Liver (tissue), 8 donors: ENCODE measurements at regions not wholly inside any gene's neighbourhood (a gene's known extent, or its start where the extent isn't known, plus 50 kb on each side); places are given as distances from the start of the nearest gene placed in this dataset.

ENCODE experiments used
- DNase-seq: peaks from one replicate; pipeline ENCODE4 v3.0.0-alpha.2; 2017; ENCODE audit warnings: low spot score
- H3K27ac ChIP-seq, 2 donors: one replicate each; pipeline ENCODE4 v1.7.0; 2013; ENCODE audit warnings: inconsistent platforms in 2 of 2, low read length in 2 of 2, control low read depth in 1 of 2, low read depth in 1 of 2, mild to moderate bottlenecking in 1 of 2
- H3K27me3 ChIP-seq, 4 donors: one replicate each; pipeline versions ENCODE4 v1.6.1 to v1.7.0; 2013; ENCODE audit warnings: low read length in 3 of 4, inconsistent platforms in 1 of 4, mild to moderate bottlenecking in 1 of 4, moderate library complexity in 1 of 4; ENCODE audit not compliant: control insufficient read depth in 4 of 4, insufficient read depth in 4 of 4
- H3K36me3 ChIP-seq, 4 donors: one replicate each; pipeline versions ENCODE4 v1.6.1 to v1.7.0; 2013; ENCODE audit warnings: low read length in 3 of 4, mild to moderate bottlenecking in 3 of 4, low read depth in 1 of 4, moderate library complexity in 1 of 4; ENCODE audit not compliant: control insufficient read depth in 4 of 4, insufficient read depth in 3 of 4
- H3K4me1 ChIP-seq, 4 donors: one replicate each; pipeline versions ENCODE4 v1.6.1 to v1.7.0; 2013; ENCODE audit warnings: low read length in 3 of 4, mild to moderate bottlenecking in 3 of 4, moderate library complexity in 1 of 4; ENCODE audit not compliant: control insufficient read depth in 4 of 4, insufficient read depth in 4 of 4
- H3K4me3 ChIP-seq, 3 donors: one replicate each; pipeline versions ENCODE4 v1.6.1 to v1.7.0; 2013; ENCODE audit warnings: low read length in 3 of 3, control low read depth in 1 of 3, low read depth in 1 of 3, mild to moderate bottlenecking in 1 of 3
- H3K9ac ChIP-seq, 2 donors: one replicate each; pipeline ENCODE4 v1.7.0; 2013; ENCODE audit warnings: low read length in 2 of 2, mild to moderate bottlenecking in 2 of 2, moderate library complexity in 2 of 2, control low read depth in 1 of 2, low read depth in 1 of 2
- H3K9me3 ChIP-seq, 4 donors: one replicate each; pipeline versions ENCODE4 v1.6.1 to v1.7.0; 2013; ENCODE audit warnings: low read length in 3 of 4; ENCODE audit not compliant: control insufficient read depth in 4 of 4
- ATF3 ChIP-seq: IDR thresholded peaks from 2 replicates; pipeline ENCODE4 v1.6.1; 2016; ENCODE audit warnings: antibody characterized with exemption
- CTCF ChIP-seq: fragments of 150-350 bp; IDR thresholded peaks from 2 replicates; pipeline ENCODE4 v1.5.1; 2017; ENCODE audit warnings: improper control_type of control experiment, low read depth, low read length; ENCODE audit not compliant: missing input control
- EGR1 ChIP-seq, 2 donors: IDR thresholded peaks; 2 replicates each; pipeline ENCODE4 v1.6.1; 2016 to 2018; ENCODE audit warnings: antibody characterized with exemption in 2 of 2, low read depth in 2 of 2
- FOXA1 ChIP-seq: IDR thresholded peaks from 2 replicates; pipeline ENCODE4 v1.6.1; 2016; ENCODE audit warnings: antibody characterized with exemption
- GABPA ChIP-seq, 2 donors: IDR thresholded peaks in 1 of 2; conservative IDR thresholded peaks in 1 of 2; 2 replicates each; pipeline ENCODE4 v1.6.1; 2016; ENCODE audit warnings: antibody characterized with exemption in 2 of 2, mild to moderate bottlenecking in 1 of 2, moderate library complexity in 1 of 2
- JUND ChIP-seq, 2 donors: IDR thresholded peaks; 2 replicates each; pipeline ENCODE4 v1.6.1; 2016; ENCODE audit warnings: antibody characterized with exemption in 2 of 2
- NR2F2 ChIP-seq: IDR thresholded peaks from 2 replicates; pipeline ENCODE4 v1.6.1; 2016; ENCODE audit warnings: antibody characterized with exemption
- RAD21 ChIP-seq, 2 donors: IDR thresholded peaks; 2 replicates each; pipeline ENCODE4 v1.6.1; 2016; ENCODE audit warnings: antibody characterized with exemption in 2 of 2, mild to moderate bottlenecking in 2 of 2
- SP1 ChIP-seq: IDR thresholded peaks from 2 replicates; pipeline ENCODE4 v1.6.1; 2018; ENCODE audit warnings: antibody characterized with exemption, mild to moderate bottlenecking
- TAF1 ChIP-seq: conservative IDR thresholded peaks from 2 replicates; pipeline ENCODE4 v1.6.1; 2016; ENCODE audit warnings: antibody characterized with exemption, mild to moderate bottlenecking
- YY1 ChIP-seq: IDR thresholded peaks from 2 replicates; pipeline ENCODE4 v1.6.1; 2016; ENCODE audit warnings: antibody characterized with exemption, mild to moderate bottlenecking
- ZBTB33 ChIP-seq: IDR thresholded peaks from 2 replicates; pipeline ENCODE4 v1.6.1; 2016; ENCODE audit warnings: antibody characterized with exemption
- WGBS: extraction: QIAGEN DNeasy Blood & Tissue Kit; methylation state at CpG from one replicate; pipeline ENCODE4 v1.1.7; 2013; 5-methylcytosine and 5-hydroxymethylcytosine counted together
- donor health status: healthy.
- donor health status: healthy.
- donor health status: healthy.
- donor health status: healthy.
- donor health status: healthy.

GRCh38 chr6:125671323-125671722 lies 78.1 kb upstream of the HEY2 start:
- H3K4me1 ChIP-seq: no peaks in the 10 kb centered on the region
- DNase-seq: no peak
- H3K27me3 ChIP-seq: no peaks in the 10 kb centered on the region
- no peak overlapping the region for H3K4me3 ChIP-seq
- no peak for TF ChIP-seq YY1
- H3K9me3 ChIP-seq: no peaks in the 10 kb centered on the region
- WGBS: 66% methylated on average over 1 of the region's 1 CpG
- H3K36me3 ChIP-seq: no peaks in the 10 kb centered on the region
- no peak overlapping the region for H3K9ac ChIP-seq
- H3K27ac ChIP-seq: no peak overlapping the region

- Histone ChIP-seq H3K27me3 (no peaks in the 10 kb centered on the region), H3K27ac (no peak overlapping the region), H3K4me1 (no peaks in the 10 kb centered on the region), H3K36me3 (no peaks in the 10 kb centered on the region), H3K9ac (no peak overlapping the region), H3K4me3 (no peak overlapping the region), H3K9me3 (no peaks in the 10 kb centered on the region)
- no peak for DNase-seq
- TF ChIP-seq RAD21 (IDR thresholded peaks at IDR 0.05): no peak
- TF ChIP-seq ATF3: no peak
- TF ChIP-seq TAF1: no peak
- no peak for TF ChIP-seq FOXA1
- no peak for TF ChIP-seq NR2F2
- TF ChIP-seq CTCF: no peak
- no peak for TF ChIP-seq JUND (IDR thresholded peaks at IDR 0.05)
- TF ChIP-seq SP1: no peak
- 94% methylated on average over 5 of the region's 5 CpGs for WGBS
Observed at GRCh38 chr6:125674230-125674629, 75.2 kb upstream of the HEY2 start.

- Histone ChIP-seq H3K4me1 (no peaks in the 10 kb centered on the region), H3K9me3 (peaks cover under 1 to 8% (median 3%) of the 10 kb centered on the region in 4 donors), H3K27ac (no peak overlapping the region), H3K9ac (no peak overlapping the region), H3K27me3 (no peaks in the 10 kb centered on the region), H3K36me3 (no peaks in the 10 kb centered on the region), H3K4me3 (no peak overlapping the region)
- no peak for DNase-seq
- TF ChIP-seq EGR1 (IDR thresholded peaks at IDR 0.05; ENCODE audit: low read depth in 2 of 2) (no peak), RAD21 (IDR thresholded peaks at IDR 0.05) (no peak), JUND (IDR thresholded peaks at IDR 0.05) (no peak), ZBTB33 (no peak), SP1 (no peak), GABPA (IDR thresholded peaks at IDR 0.05 in 1 of 2, conservative IDR thresholded peaks at IDR 0.05 in 1 of 2) (no peak)
- 84% methylated on average over 4 of the region's 4 CpGs for WGBS
Observed at GRCh38 chr6:125678601-125679000, 70.8 kb upstream of the HEY2 start.
